Mammary epithelial cell (primary cell): ENCODE measurements at regions not wholly inside any gene's neighbourhood (a gene's known extent, or its start where the extent isn't known, plus 50 kb on each side); places are given as distances from the start of the nearest gene placed in this dataset.

Source experiments
- EZH2 ChIP-seq: IDR thresholded peaks from 2 replicates; pipeline ENCODE4 v1.6.1; 2012; ENCODE audit warnings: low read length, inconsistent platforms, borderline replicate concordance
- TF ChIP-seq, protein P1 (sequence below), 2 donors: IDR thresholded peaks in 1 of 2; conservative IDR thresholded peaks in 1 of 2; 2 replicates each; pipeline ENCODE4 v1.5.1; 2011 to 2012; ENCODE audit warnings: inconsistent platforms in 2 of 2, low read length in 2 of 2, mild to moderate bottlenecking in 2 of 2, control low read depth in 1 of 2, low read depth in 1 of 2; ENCODE audit not compliant: insufficient read depth in 1 of 2; ENCODE audit errors: extremely low read depth in 1 of 2

GRCh38 chr18:73006331-73006730, 138.5 kb upstream of the NETO1 start:
- TF ChIP-seq, protein P1, sequence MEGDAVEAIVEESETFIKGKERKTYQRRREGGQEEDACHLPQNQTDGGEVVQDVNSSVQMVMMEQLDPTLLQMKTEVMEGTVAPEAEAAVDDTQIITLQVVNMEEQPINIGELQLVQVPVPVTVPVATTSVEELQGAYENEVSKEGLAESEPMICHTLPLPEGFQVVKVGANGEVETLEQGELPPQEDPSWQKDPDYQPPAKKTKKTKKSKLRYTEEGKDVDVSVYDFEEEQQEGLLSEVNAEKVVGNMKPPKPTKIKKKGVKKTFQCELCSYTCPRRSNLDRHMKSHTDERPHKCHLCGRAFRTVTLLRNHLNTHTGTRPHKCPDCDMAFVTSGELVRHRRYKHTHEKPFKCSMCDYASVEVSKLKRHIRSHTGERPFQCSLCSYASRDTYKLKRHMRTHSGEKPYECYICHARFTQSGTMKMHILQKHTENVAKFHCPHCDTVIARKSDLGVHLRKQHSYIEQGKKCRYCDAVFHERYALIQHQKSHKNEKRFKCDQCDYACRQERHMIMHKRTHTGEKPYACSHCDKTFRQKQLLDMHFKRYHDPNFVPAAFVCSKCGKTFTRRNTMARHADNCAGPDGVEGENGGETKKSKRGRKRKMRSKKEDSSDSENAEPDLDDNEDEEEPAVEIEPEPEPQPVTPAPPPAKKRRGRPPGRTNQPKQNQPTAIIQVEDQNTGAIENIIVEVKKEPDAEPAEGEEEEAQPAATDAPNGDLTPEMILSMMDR (conservative IDR thresholded peaks at IDR 0.05 in 1 of 2, IDR thresholded peaks at IDR 0.05 in 1 of 2; ENCODE audit: extremely low read depth in 1 of 2, insufficient read depth in 1 of 2, low read depth in 1 of 2, low read length in 2 of 2): no peak
- TF ChIP-seq EZH2: no peak
